Adipose tissue (tissue), 3 donors: ENCODE measurements at regions not wholly inside any gene's neighbourhood (a gene's known extent, or its start where the extent isn't known, plus 50 kb on each side); places are given as distances from the start of the nearest gene placed in this dataset.

Experiments
- H3K27ac ChIP-seq: one replicate; pipeline ENCODE4 v1.5.1; 2013; ENCODE audit warnings: low read depth, low read length
- WGBS, 3 donors: extraction: QIAGEN DNeasy Blood & Tissue Kit; methylation state at CpG; one replicate each; pipeline ENCODE4 v1.1.7; 2013; 5-methylcytosine and 5-hydroxymethylcytosine counted together
- donor health status: healthy with polysubstance abuse.
- donor health status: Bipolar disorder and iron deficiency.
- donor health status: healthy.

DNA sequence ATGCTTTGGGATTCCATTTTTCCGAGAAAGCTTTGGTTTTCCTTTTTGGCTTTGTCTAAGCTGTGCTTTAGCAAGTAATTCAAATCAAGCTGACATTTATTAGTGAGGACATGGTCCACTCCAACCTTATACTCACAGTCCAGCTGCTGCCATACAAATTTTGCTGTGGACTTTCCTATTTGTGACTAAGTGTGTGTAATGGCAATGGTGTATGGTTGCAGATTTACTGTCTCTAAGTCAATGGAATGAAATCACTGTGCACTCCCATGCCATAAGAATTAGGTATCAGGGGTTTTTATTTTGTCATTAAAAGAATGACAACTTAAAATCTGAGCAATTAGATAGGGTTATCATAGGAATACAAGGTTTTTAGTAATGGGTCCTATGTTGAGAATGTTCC lies 530.0 kb downstream of the CCDC171 start:
- 91 to 96% (median 93%) methylated on average over 1 of the region's 1 CpG for WGBS, 3 donors
- no peak overlapping the region for H3K27ac ChIP-seq

DNA sequence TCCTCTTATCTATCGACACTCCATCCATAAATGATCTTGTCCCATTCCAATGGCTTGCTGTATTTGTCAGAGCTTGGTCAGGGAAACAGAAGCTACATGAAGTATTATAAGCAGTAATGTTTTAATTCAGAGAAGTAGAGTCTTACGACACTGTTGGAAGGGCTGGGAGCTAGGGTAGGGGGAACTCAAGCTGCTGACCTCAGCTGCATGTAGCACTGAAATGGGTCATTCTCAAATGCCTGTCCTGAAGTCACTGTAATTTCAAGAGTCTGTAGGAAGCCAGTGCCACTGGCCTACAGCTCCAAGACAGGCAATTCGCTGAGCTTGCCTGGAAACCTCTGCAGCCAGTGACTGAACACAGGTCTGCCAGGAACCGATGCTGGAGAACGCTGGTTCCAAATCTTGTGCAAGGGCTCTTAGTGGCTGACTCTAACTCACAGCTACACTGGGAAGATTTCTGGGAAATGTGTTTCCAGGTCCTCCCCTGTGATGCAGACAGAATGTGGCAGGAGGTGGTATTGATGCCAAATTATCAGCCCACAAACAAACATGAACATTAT lies 532.4 kb downstream of the CCDC171 start:
- H3K27ac ChIP-seq, result no peak overlapping the region
- 67 to 76% (median 67%) methylated on average over 5 of the region's 5 CpGs for WGBS, 3 donors

DNA sequence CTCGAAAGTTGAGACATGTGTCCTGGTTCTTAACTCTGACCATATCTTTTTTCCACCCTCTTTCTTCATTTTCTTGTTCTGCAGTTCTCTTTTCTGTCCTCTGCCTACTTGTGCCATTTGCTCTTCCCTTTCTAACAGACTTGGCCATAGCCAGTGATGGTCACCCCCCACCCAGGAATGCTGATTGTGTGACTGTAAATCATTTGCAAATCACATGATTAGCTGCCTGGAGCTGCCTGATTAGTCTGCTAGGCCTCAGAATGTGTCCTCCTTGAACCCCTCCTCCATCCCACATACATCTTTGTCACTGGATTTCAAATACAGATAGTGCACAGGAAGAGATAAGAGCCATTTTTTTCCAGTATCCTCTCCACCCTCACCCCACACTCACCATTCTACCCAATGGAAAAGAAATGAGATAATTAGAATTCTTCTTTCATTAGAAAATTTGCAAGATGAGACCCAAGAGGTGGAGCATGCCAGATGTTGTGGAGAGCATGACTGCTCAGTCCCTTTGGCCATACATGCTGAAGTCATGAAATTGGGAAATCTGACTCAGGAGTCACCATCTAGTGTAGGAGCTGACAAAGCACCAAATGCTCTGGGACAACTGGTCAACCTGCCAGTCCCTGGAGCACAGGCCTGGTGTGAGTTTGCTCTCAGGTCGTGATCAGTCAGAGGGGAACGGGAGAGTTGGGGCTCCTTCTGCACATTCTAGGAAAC lies 538.2 kb downstream of the CCDC171 start:
- WGBS, 3 donors, result 85 to 92% (median 89%) methylated on average over 3 of the region's 3 CpGs

DNA sequence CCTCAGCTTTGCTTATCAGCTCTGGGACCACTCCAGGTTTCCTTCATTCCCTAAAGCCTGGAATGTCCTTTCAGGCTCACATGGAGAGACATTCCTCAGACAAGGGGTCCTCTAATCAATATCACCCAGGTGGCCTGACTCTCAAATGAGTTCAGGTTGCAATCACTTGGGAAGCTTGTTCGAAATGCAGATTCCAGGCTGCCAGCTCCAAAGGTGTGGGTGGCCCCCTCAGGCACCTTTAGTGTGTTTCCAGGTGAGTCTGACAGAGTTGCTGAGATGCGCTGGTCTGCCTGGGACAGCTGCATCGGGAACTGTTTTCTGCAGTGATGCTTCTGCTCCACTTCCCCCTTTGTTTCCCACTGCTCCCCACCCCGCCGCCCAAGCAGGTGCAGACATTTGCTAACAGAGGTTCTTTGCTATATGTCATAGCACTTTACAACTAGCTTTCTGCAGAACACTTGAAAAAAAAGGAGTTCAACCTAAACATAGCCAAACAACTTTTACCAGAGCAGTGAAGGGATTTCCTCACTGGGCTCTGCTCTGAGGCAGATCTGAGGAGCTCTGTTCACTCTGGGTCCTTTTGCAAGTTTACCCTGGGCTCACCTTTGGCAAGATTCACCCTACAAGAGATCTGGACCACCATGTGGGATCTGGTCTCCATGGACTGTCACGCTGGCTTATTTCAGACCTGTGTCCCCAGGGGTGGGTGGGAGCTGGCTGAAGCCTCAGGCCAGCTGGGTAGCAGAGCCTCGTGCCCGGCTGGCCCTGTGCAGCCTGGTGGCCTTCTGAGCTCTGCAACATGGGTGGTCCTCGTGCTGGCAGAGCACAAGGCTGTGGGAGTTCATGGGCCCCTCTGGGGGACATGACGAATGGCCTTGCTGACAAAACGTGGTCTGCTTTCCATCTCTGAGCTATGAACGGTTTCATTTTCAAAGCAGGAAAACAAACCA lies 539.6 kb downstream of the CCDC171 start:
- no peak overlapping the region for H3K27ac ChIP-seq
- WGBS, 3 donors, result 55 to 68% (median 55%) methylated on average over 12 of the region's 12 CpGs

More for the DNA sequence above, 538.2 kb downstream of the CCDC171 start:
- H3K27ac ChIP-seq, result no peak overlapping the region

DNA sequence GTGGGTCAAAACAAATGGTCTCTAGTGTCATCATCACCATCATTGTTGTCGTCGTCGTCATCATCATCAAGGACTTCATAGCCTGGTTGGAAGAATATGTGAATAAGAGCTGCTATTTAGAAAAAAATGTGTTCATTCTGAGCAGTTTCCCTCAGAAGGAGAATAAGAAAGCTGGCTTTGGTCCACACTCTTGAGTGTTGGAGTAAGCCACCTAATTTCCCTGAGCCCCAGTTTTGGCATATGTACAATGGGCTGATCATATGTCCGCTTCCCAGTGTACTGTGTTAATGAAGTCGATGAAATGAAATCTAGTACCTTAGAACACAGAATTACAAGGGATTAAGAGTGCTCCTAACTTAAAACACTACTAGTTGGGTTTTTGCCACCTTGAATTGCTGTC lies 545.5 kb downstream of the CCDC171 start:
- no peak overlapping the region for H3K27ac ChIP-seq
- 90 to 93% (median 91%) methylated on average over 5 of the region's 5 CpGs for WGBS, 3 donors

DNA sequence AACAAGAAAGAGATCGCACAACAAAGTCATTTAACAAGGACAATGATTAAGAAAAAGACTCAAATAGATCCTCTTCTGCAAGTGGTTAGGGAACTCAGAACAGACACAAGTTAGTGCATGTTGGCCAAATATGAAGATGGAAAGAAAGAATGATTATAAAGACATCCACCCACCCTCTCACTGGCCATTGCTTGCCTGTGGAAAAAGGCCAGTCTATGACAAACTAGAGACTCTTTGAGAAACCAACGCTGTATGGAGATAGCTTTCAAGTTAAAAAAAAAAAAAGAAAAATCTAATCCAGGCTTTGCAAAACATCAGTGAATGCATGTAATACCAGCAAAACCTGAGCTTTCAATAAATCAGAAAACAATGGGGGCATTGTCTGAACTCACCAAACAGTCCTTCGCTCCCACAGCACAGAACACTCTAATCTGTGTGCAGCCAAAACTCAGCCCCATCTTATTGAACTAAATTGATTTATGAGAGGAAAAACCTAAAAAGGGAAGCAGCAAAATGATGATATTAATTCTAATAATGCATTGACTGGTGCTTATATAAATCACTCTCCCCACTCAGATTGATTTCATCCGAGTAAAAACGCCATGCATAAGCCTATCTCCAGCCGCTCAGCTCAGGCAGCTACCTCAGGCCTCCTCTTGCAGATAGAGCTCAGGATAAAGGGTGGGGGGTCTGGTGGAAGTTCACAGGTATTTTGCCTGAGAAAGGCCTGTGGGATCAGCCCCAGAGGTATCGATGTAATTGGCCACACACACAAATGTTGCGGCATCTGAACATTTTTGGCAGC lies 547.1 kb downstream of the CCDC171 start:
- no peak overlapping the region for H3K27ac ChIP-seq
- WGBS, 3 donors, result 60 to 78% (median 77%) methylated on average over 8 of the region's 8 CpGs

DNA sequence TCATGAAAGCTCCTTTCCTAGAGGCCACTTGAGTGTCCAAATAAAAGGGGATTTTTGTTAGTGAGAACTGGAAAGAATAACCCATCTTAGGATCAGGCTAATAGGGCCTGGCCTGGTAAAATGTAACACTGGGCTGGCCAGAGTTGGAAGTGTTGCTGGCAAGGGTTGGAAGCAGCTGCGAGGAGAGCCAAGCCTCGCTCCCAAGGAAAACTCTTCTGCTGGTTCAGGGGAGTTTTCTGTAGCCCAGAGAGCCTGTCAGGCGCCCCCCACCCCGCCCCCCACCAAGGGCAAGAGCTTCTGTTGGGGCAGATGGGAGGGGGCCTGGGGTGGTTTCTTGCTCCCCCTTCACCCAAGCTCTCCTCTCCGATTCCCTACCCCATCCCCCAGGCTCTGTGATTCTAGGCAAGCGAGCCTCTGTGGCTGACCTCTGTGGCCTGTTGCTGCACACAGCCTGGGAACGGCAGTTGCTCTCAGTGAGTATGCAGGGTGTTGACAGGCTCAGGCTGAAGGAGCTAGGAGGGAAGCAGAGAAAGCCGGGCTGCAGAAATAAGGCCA lies 547.8 kb downstream of the CCDC171 start:
- WGBS, 3 donors, result 38 to 62% (median 50%) methylated on average over 7 to 8 of the region's 8 CpGs
- peak overlapping the region; percentile 9 for H3K27ac ChIP-seq

DNA sequence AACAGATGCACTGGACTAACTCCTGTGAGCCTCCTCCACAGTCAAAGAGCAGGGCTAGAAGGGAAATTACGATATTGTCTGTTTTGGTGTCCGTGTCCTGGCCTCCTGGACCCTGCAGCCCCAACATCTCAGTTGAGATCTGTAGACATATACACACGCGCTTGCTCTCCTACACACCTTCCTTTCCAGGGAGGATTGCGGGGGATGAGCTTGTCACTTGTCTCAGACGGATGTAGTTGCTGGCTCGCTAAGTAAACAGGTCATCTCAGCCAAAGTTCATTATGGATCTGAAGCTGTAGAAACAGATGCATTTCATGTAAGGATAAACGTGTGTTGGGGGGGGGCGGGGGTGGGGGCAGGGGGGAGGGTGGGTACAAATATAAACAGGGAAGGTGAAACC lies 549.3 kb downstream of the CCDC171 start:
- 66 to 73% (median 67%) methylated on average over 8 to 9 of the region's 9 CpGs for WGBS, 3 donors
- no peak overlapping the region for H3K27ac ChIP-seq

DNA sequence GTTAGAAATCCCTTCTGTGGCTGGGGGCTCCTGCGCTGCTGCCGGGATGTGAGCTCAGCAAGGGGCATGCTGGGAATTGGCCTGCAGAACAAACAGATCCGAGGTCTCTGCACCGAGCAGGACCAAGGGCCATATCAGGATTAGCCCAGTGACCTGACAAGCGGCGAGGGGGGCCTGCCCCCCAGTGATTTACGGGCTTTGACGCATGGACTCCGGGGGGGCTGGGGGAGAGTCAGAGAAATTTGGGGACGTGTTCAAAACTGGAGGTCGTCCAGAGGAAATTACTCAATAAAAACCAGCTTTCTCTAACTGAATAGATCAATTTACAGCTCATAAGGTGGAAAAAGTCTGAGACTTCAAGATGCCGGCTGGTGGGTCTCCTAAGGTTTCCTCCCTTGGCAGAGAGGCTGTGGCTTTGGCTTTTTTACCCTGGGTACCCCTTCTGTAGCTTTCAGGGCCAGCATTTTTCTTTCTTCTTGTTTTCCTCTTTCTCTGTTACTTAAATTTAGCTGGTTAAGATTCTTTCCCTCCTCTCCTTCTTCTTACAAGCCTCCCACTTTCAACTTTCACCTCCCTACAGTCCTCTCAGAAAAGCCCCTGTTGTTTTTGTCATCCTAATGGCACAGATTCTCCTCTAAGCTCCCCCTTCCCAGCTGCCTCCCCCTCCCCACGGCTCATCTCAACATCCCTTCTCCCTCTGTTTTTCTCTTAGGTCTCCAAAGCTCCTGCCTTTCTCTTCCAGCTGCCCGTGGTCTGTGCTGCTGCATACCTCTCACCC lies 551.0 kb downstream of the CCDC171 start:
- 13 to 34% (median 18%) methylated on average over 14 of the region's 14 CpGs for WGBS, 3 donors
- no peak overlapping the region for H3K27ac ChIP-seq

DNA sequence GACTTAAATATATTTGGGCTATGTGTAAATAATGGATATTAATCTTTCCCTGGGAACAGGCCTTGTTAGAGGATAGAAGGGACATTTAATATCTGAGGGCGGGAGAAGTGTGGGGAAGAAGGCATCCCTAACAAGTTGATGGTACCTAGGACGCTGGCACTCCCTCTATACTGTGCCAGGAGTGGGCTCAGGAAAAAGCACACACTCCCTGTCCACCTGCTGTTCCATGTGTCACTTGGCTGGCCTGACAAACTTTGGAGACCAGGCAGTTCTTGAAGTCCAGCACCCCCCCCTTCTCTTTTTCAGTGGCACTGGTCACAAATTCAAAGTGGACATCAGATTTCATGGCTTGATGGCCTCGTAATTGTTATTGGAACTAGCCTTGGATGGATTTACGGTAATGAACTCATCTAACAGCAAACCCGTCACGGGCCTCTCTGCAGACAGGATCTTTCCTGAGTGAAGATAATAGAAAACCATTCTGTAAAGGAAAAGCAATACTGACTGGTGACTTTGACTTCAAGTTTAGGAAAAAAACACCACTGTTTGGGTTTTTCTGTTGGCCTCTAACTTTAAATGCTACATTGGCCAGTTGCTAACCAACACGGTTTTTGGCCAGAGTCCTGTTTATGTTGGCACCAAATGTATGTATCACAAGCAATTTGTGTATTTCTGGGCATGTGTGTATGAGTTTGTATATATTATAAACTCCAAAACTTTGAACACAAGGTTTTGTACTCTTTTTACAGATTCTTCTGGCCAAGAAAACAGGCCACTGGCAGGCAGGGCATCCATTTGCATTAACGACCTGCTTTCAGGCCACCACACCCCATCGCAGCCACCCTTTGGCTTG lies 552.6 kb downstream of the CCDC171 start:
- 80 to 88% (median 85%) methylated on average over 9 of the region's 9 CpGs for WGBS, 3 donors
- H3K27ac ChIP-seq, result no peak overlapping the region

DNA sequence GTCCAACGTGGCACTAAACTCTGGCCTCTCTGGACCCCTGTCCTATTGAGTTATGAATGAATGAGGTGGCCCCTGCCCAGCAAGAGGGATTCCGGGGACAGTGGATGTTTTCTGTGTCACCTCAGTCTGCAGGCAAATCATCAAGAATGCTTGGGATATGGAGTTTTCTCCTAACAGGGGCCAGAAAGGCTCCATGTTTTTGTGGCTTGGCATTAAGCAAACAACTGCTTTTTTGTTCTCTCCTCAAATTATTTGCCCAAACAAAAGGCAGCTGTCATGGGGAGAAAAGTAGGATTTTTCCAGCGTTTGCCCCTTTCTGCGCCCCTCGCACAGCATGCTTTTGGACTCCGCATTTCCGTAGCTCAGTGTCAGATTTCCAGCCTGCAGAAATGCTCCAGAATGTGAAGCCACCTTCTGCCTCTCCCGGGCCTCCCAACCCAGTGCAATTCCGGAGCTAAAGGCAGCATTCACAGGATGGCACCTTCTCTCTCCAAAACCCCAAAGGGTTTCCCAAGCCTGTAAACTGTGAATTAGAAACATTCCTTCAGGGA lies 553.3 kb downstream of the CCDC171 start:
- no peak overlapping the region for H3K27ac ChIP-seq
- 69 to 78% (median 76%) methylated on average over 9 of the region's 9 CpGs for WGBS, 3 donors

DNA sequence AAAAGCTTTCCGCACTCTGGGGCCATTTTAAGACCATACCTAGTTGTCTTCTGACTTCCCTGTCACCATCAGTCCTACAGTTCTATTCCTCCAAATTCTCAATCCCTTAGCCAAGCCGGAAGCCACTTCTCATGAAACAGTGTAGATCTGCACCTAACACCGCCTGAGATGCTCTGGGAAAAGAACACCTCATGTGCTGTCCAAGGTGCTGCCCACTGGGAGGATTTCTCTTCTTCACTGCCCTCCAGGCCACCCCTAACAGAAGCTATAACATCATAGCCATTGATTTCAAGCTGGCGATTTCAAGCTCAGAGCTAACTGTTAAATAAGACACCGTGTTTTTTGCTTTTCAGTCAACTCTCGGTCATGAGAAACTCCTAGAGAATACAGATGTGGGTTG lies 559.3 kb downstream of the CCDC171 start:
- no peak overlapping the region for H3K27ac ChIP-seq
- WGBS, 3 donors, result 86 to 90% (median 87%) methylated on average over 6 of the region's 6 CpGs

DNA sequence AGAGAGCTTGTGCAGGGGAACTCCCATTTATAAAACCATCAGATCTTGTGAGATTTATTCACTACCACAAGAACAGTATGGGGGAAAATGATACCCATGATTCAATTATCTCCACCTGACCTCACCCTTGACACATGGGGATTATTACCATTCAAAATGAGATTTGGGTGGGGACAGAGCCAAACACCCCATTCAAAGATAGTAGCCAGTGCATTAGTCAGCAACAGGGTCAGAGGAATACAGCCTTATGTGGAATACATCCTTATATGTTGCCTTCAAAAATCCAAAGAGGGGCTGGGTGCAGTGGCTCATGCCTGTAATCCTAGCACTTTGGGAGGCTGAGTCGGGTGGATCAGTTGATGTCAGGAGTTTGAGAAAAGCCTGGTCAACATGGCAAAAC lies 563.2 kb downstream of the CCDC171 start:
- no peak overlapping the region for H3K27ac ChIP-seq
- 88 to 96% (median 92%) methylated on average over 1 of the region's 1 CpG for WGBS, 3 donors

DNA sequence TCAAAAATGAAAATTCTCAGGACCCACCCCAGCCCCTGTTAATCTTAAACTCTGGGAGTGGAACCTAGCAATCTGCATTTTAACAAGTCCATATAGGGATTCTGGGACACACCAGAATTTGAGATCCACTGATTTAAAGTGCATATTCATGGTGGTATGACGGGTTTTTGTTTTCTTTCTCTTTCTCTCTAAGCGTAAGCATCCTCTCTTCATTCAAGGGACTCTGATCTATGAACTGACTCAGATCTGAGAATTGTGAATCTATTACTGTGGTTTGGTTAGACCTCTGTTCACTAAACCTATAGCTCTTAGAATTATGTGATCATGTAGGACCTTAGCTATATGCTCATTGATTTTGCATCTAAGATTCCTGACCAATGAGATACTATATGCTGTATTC lies 565.2 kb downstream of the CCDC171 start:
- H3K27ac ChIP-seq, result no peak overlapping the region
- 91 to 100% (median 98%) methylated on average over 2 of the region's 2 CpGs for WGBS, 3 donors

DNA sequence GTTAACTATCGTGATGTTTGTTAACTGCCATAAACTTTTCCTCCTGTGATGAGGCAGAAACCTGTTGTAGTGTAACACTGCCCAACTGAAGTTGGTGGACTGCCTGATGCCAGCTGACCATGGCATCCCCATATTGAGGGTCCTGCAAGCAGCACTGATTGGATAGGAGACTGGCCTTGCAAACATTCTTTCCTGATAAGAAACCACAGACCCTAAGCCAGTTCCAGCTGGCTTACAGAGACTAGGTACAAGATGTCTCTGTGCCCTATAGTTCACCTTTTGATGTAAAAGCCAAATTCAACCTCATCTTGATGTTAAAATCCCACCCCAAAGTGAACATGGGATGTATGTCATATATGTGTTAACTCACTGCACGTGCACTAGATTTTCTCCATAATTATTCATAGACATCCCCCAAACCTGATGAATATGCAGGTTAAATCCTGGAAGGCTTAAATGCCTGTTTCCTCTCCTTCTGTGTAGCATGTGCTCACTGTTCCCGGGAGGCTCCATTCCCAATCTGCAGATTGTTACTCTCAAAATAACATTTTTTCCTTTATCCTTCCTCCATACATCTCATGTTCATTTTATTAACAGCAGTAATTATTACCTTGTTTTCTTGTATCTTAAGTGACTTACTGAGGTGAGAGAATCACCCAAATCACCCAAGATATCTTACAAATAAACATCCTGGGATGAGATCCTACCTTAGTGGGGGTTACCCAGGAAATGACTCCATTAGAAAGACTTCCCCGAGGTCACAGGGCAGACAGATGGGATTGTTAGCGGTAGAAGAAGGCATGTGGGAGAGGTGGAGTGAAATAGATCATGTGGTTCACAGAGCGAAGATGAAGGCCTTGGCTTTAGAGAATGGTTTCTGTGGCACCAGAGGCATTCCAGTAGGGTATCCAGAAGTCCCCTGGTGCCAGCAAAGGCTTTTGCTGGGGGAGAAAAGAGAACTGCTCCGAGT lies 566.7 kb downstream of the CCDC171 start:
- no peak overlapping the region for H3K27ac ChIP-seq
- 81 to 86% (median 83%) methylated on average over 7 of the region's 7 CpGs for WGBS, 3 donors
